ENCODE measurements at regions not wholly inside any gene's neighbourhood (a gene's known extent, or its start where the extent isn't known, plus 50 kb on each side); places are given as distances from the start of the nearest gene placed in this dataset.

DNA sequence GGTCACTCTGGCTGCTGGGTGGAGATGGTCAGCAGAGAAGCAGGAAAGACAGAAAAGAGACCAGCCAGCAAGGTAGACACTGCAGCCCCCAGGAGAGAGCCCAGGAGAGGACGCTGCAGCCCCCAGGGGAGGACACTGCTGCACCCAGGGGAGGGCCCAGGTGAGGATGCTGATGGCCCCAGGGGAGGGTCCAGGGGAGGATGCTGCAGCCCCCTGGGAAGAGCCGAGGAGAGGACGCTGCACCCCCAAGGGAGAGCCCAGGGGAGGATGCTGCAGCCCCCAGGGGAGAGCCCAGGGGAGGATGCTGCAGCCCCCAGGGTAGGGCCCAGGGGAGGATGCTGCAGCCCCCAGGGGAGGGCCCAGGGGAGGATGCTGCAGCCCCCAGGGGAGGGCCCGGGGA, 196.7 kb upstream of the NSMCE3 start:
- no peak overlapping the region for H3K4me3 ChIP-seq
- TF ChIP-seq, protein P1, sequence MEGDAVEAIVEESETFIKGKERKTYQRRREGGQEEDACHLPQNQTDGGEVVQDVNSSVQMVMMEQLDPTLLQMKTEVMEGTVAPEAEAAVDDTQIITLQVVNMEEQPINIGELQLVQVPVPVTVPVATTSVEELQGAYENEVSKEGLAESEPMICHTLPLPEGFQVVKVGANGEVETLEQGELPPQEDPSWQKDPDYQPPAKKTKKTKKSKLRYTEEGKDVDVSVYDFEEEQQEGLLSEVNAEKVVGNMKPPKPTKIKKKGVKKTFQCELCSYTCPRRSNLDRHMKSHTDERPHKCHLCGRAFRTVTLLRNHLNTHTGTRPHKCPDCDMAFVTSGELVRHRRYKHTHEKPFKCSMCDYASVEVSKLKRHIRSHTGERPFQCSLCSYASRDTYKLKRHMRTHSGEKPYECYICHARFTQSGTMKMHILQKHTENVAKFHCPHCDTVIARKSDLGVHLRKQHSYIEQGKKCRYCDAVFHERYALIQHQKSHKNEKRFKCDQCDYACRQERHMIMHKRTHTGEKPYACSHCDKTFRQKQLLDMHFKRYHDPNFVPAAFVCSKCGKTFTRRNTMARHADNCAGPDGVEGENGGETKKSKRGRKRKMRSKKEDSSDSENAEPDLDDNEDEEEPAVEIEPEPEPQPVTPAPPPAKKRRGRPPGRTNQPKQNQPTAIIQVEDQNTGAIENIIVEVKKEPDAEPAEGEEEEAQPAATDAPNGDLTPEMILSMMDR (IDR thresholded peaks at IDR 0.05), result no peak
- DNase-seq (ENCODE audit: low spot score), result no peak
- H3K27ac ChIP-seq, result no peak overlapping the region

DNA sequence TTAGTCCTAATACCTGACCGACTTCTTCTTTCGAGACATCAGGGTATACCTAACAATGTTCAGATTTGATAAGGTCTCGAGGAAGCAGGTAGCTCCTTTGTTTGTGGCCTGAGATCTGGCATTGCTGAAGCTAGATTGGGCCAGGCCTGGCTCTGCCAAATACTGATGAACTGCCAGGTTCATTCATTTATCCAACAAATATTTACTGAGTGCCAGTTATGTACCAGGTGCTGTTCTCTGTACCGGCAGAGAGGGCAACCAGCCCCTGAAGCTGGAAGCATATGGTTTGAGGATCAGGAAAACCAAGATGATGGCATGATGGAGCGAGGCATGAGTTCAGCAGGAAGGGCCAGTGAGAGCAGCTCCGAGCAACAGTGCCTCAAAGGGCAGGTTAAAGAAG, 196.2 kb upstream of the NSMCE3 start:
- no peak for DNase-seq (ENCODE audit: low spot score)
- TF ChIP-seq, protein P1 (IDR thresholded peaks at IDR 0.05), result no peak
- no peak overlapping the region for H3K27ac ChIP-seq

DNA sequence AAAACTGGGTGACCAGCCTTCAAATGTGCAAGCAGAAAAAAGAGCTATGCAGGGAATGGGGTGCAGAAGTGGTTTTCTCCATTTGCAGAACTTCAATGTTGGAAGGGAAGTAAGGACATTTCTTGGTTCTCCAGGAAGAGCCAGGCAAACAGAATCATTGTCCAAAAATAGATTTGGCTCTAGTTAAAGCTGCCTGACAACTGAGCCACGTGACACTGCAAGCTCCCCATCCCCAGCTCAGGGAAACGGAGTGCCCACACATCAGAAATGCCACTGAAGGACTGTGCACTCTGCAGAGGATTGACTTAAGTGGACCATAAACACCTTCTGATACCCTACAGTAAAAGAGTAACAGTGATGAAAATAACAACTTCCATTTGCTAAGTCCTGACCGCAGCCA, 195.6 kb upstream of the NSMCE3 start:
- no peak overlapping the region for H3K4me3 ChIP-seq
- TF ChIP-seq, protein P1 (IDR thresholded peaks at IDR 0.05), result no peak
- DNase-seq (ENCODE audit: low spot score), result no peak

More for the DNA sequence above, 196.2 kb upstream of the NSMCE3 start:
- no peak overlapping the region for H3K4me3 ChIP-seq

DNA sequence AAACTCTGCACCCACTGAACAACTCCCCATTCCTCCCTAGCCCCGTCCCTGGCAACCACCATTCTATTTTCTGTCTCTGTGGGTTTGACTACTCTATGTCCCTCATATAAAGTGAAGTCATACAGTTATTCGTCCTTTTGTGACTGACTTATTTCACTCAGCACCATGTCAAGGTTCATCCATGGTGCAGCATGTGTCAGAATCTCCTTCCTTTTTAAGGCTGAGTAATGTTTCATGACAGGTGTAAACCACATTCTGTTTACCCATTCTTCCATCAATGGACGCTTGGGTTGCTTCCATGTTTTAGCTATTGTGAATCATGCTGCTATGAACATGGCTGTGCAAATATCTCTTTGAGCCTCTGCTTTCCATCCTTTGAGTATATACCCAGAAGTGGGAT, 192.3 kb upstream of the NSMCE3 start:
- TF ChIP-seq, protein P1 (IDR thresholded peaks at IDR 0.05), result no peak
- Histone ChIP-seq H3K27ac (no peak overlapping the region), H3K4me3 (no peak overlapping the region)
- DNase-seq (ENCODE audit: low spot score), result no peak

More for the DNA sequence above, 195.6 kb upstream of the NSMCE3 start:
- H3K27ac ChIP-seq, result no peak overlapping the region

DNA sequence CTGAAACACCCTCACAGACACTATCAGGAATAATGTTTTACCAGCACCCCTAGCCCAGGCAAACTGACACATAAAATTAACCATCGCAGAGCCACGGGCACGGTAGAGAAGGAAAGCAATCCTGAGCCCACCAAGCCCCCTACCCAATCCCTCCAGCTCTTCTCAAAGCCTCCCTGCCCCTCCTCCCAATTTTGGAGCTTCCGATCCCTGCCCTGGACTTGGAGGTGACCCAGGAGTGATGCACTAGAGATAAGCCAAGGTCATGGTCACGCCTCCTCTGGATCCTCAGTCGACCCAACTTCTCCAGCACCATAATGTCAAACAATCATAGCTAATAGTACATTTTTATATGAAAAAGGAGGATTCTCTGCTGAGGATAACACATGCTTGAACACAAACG, 188.7 kb upstream of the NSMCE3 start:
- TF ChIP-seq, protein P1 (IDR thresholded peaks at IDR 0.05), result no peak
- no peak for DNase-seq (ENCODE audit: low spot score)
- Histone ChIP-seq H3K4me3 (no peak overlapping the region), H3K27ac (no peak overlapping the region)

DNA sequence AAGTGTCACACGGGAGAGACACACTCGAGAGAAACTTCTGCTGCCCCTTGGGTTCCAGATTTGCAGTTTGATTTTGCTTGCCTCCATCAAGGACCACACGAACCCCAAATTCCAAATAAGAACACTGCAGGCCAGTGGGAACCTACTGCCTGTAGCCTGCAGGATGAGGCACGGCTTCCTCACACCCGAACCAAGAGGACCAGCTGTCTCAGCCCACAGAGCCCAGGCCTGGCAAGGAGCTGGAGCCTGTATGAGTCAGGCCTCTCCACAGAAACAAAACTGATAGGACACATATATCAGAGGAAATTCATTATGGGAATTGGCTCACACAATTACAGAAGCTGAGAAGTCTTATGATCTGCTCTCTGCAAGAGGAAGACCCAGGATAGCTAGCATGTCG, 188.1 kb upstream of the NSMCE3 start:
- H3K27ac ChIP-seq, result no peak overlapping the region
- no peak for DNase-seq (ENCODE audit: low spot score)
- TF ChIP-seq, protein P1 (IDR thresholded peaks at IDR 0.05), result no peak
- no peak overlapping the region for H3K4me3 ChIP-seq

DNA sequence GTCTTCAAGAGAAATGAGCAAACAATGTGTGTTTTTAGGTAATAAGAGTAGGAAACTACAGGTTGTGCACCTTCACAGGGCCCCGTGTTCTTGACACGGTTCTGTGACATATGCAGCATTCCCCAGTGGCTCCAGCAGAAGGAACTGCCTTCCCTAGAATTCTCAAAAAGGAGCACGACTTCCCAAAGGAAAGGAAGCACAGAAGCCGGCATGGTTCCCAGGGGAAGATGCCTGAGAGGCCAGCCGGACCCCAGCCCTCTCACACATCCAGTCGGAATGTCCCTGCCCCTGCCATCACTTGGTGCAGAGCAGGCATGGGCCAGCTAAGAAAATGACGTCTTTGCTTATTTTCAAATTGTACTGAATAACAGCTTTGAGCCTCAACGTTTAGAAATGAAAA, 187.3 kb upstream of the NSMCE3 start:
- DNase-seq (ENCODE audit: low spot score), result no peak
- no peak overlapping the region for H3K27ac ChIP-seq
- TF ChIP-seq, protein P1 (IDR thresholded peaks at IDR 0.05), result no peak
- H3K4me3 ChIP-seq, result no peak overlapping the region
